OCI-LY7 (cell line): ENCODE measurements at regions not wholly inside any gene's neighbourhood (a gene's known extent, or its start where the extent isn't known, plus 50 kb on each side); places are given as distances from the start of the nearest gene placed in this dataset.
"Not testable (repeated sequence)": the region's sequence is repeated elsewhere in the genome, so short reads cannot be mapped to it uniquely, and the experiment has no call there.

Experiments
- BruUV-seq: library from RNA; stranded (reverse); fragments of 400-500 nt; replicated peaks from 2 replicates; lab custom pipeline; 2021; lab: Mats Ljungman, UMichigan
- CTCF ChIA-PET: fragments of 300-600 bp; sonication (Branson Sonifier 250); formaldehyde crosslinking; loops from one replicate; lab custom pipeline; 2022; ENCODE audit warnings: antibody characterized with exemption; ENCODE audit not compliant: unreplicated experiment; lab: Charles Lee
- POLR2A ChIA-PET: fragments of 300-600 bp; sonication (Branson Sonifier 250); formaldehyde crosslinking; loops from one replicate; lab custom pipeline; 2022; ENCODE audit warnings: antibody characterized with exemption; lab: Charles Lee
- DNase-seq: peaks from one replicate; pipeline ENCODE4 v3.0.0-alpha.2; 2015; ENCODE audit warnings: low spot score
- H2AFZ ChIP-seq: fragments of 200-600 bp; sonication (generic), shearing (Covaris generic); 2 replicates; pipeline ENCODE4 v1.6.1; 2014; ENCODE audit warnings: mild to moderate bottlenecking, antibody characterized with exemption, low read length, moderate library complexity
- H3K27ac ChIP-seq: fragments of 200-600 bp; sonication (generic); 2 replicates; pipeline ENCODE4 v1.5.1; 2014; ENCODE audit warnings: mixed run types, low read depth, mild to moderate bottlenecking, moderate library complexity, low read length, inconsistent platforms; ENCODE audit not compliant: poor library complexity, severe bottlenecking
- H3K36me3 ChIP-seq: fragments of 200-600 bp; sonication (generic); 2 replicates; pipeline ENCODE4 v1.6.1; 2014; ENCODE audit warnings: mild to moderate bottlenecking, antibody characterized with exemption, low read length, moderate library complexity, mixed read lengths; ENCODE audit not compliant: insufficient read depth
- H3K4me1 ChIP-seq: fragments of 200-600 bp; sonication (generic); 2 replicates; pipeline ENCODE4 v1.5.1; 2014; ENCODE audit warnings: mild to moderate bottlenecking, low read length; ENCODE audit not compliant: insufficient read depth, poor library complexity, severe bottlenecking
- H3K4me2 ChIP-seq: fragments of 200-600 bp; sonication (generic); 2 replicates; pipeline ENCODE4 v1.6.1; 2014; ENCODE audit warnings: mild to moderate bottlenecking, low read length
- H3K4me3 ChIP-seq: fragments of 200-600 bp; sonication (generic); 2 replicates; pipeline ENCODE4 v1.5.1; 2014; ENCODE audit warnings: mild to moderate bottlenecking, low read depth, low read length; ENCODE audit not compliant: poor library complexity, severe bottlenecking
- H3K79me2 ChIP-seq: fragments of 200-600 bp; sonication (generic); 2 replicates; pipeline ENCODE4 v1.6.1; 2016; ENCODE audit warnings: low read depth, mild to moderate bottlenecking, low read length, moderate library complexity, mixed read lengths; ENCODE audit not compliant: insufficient read depth
- H3K9me2 ChIP-seq: fragments of 200-600 bp; sonication (generic); 2 replicates; pipeline ENCODE4 v1.6.1; 2016; ENCODE audit warnings: mild to moderate bottlenecking, low read length, mixed read lengths; ENCODE audit not compliant: insufficient read depth
- H3K9me3 ChIP-seq: fragments of 200-600 bp; sonication (generic); 2 replicates; pipeline ENCODE4 v1.6.1; 2014; ENCODE audit warnings: mild to moderate bottlenecking, mixed run types, low read length, mixed read lengths
- H4K20me1 ChIP-seq: fragments of 200-600 bp; sonication (generic); 2 replicates; pipeline ENCODE4 v1.6.1; 2014; ENCODE audit warnings: mild to moderate bottlenecking, antibody characterized with exemption, low read length, moderate library complexity, mixed read lengths; ENCODE audit not compliant: insufficient read depth
- CTCF ChIP-seq: fragments of 200-600 bp; sonication (generic); conservative IDR thresholded peaks from 2 replicates; pipeline ENCODE4 v1.5.1; 2014; ENCODE audit warnings: mild to moderate bottlenecking, antibody characterized with exemption, low read length, moderate library complexity, mixed read lengths
- EZH2phosphoT487 ChIP-seq: fragments of 200-600 bp; sonication (generic); IDR thresholded peaks from 2 replicates; pipeline ENCODE4 v1.6.1; 2018; ENCODE audit warnings: low read depth, borderline replicate concordance, mild to moderate bottlenecking, mixed run types, antibody characterized with exemption, low read length, moderate library complexity, mixed read lengths
- intact Hi-C: fragments of 100-400 bp; cut with micrococcal nuclease; formaldehyde crosslinking; loops from one replicate; pipeline ENCODE4 v1.10.0; 2022; ENCODE audit not compliant: unreplicated experiment

- no peaks in the 10 kb centered on the region for H3K4me1 ChIP-seq
- no peaks in the 10 kb centered on the region for H3K36me3 ChIP-seq
- TF ChIP-seq EZH2phosphoT487 (no peak), CTCF (no peak)
- no peaks in the 10 kb centered on the region for H4K20me1 ChIP-seq
- BruUV-seq: no TSS peak
- H3K4me2 ChIP-seq: no peak overlapping the region
- H3K9me3 ChIP-seq: no peaks in the 10 kb centered on the region
- no peak overlapping the region for H3K4me3 ChIP-seq
- no peak overlapping the region for H3K27ac ChIP-seq
- H3K79me2 ChIP-seq: no peaks in the 10 kb centered on the region
- POLR2A ChIA-PET: interaction anchor here (0.6 kb wide), 1 partner anchor 99 kb away, joined by 6 read pairs; no protein-coding TSS in a partner anchor
- no peaks in the 10 kb centered on the region for H3K9me2 ChIP-seq
- CTCF ChIA-PET: no interaction called here
- H2AFZ ChIP-seq: no peak overlapping the region
- no peak for DNase-seq
- intact Hi-C loops: no loop called here
Measured at GRCh38 chr6:20269181-20269580, 56.9 kb upstream of the MBOAT1 start.

DNA sequence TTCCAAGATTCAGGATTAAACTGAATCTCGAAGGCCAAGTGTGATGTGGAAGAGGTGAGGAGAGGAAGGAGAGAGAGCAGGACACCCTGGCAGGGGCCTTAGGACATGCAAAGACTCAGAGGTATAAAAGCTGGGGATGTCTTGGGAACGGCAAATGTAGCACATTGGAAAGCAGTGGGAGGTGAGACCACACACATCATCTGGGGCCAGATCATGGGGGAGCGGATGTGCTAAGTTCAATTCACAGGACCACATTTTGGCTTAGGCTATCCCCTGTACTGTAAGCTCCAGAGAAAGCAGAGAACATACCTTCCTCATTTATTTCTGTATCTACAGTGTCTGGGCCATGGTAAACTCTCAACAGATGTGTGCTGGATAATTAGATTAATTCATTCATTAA, 59.5 kb upstream of the MBOAT1 start:
- no peak for DNase-seq
- TF ChIP-seq CTCF: no peak
- no peak for TF ChIP-seq EZH2phosphoT487
- H3K4me3 ChIP-seq: no peak overlapping the region
- intact Hi-C loops: no loop called here
- H3K79me2 ChIP-seq: no peaks in the 10 kb centered on the region
- CTCF ChIA-PET: no interaction called here
- no TSS peak for BruUV-seq
- no peaks in the 10 kb centered on the region for H3K4me1 ChIP-seq
- no peak overlapping the region for H3K4me2 ChIP-seq
- no peaks in the 10 kb centered on the region for H3K9me2 ChIP-seq
- no peaks in the 10 kb centered on the region for H3K36me3 ChIP-seq
- H2AFZ ChIP-seq: no peak overlapping the region
- H4K20me1 ChIP-seq: no peaks in the 10 kb centered on the region
- no peak overlapping the region for H3K27ac ChIP-seq
- POLR2A ChIA-PET: interaction anchor here (1.1 kb wide), 1 partner anchor 103 kb away, joined by 3 read pairs; no protein-coding TSS in a partner anchor
- H3K9me3 ChIP-seq: no peaks in the 10 kb centered on the region

DNA sequence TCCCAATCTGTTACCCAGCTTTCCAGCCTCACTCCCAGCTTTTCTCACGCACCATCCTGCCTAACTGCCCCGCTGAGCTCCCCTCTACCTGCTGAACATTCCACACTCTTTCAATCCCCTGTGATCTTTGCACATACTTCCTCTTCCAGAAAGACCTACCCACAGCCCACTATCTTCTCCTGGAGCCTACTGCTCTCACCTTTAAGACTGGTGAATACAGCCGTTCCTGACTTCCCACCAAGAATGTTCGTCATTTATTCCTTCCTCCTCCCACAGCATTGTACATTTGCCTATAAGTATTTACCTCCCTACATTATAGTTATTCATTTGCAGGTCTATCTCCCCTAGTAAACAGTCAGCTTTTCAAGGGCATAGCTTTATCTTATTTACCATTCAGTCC, 61.9 kb upstream of the MBOAT1 start:
- Histone ChIP-seq H3K4me1 (no peaks in the 10 kb centered on the region), H2AFZ (no peak overlapping the region), H3K9me3 (no peaks in the 10 kb centered on the region), H3K27ac (no peak overlapping the region), H3K4me2 (no peak overlapping the region), H3K36me3 (no peaks in the 10 kb centered on the region), H4K20me1 (no peaks in the 10 kb centered on the region), H3K4me3 (no peak overlapping the region), H3K9me2 (no peaks in the 10 kb centered on the region), H3K79me2 (no peaks in the 10 kb centered on the region)
- POLR2A ChIA-PET: interaction anchor here (1.0 kb wide), 1 partner anchor 260 kb away, joined by 4 read pairs; no protein-coding TSS in a partner anchor
- no TSS peak for BruUV-seq
- no peak for TF ChIP-seq EZH2phosphoT487
- no peak for TF ChIP-seq CTCF
- CTCF ChIA-PET: no interaction called here
- DNase-seq: no peak
- intact Hi-C loops: no loop called here

DNA sequence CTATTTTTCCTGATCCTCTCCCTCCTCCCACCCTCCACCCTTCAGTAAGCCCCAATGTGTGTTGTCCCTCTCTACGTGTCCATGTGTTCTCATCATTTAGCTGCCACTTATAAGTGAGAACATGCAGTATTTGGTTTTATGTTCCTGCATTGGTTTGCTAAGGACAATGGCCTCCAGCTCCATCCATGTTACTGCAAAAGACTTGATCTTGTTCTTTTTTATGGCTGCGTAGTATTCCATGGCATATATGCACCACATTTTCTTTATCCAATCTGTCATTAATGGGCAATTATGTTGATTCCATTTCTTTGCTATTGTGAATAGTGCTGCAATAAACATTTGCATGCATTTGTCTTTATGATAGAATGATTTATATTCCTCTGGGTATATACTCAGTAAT, 63.6 kb upstream of the MBOAT1 start:
- CTCF ChIA-PET: not testable (repeated sequence)

More for the DNA sequence above, 63.6 kb upstream of the MBOAT1 start:
- H3K79me2 ChIP-seq, intact Hi-C loops, H3K9me3 ChIP-seq, H4K20me1 ChIP-seq, BruUV-seq, H3K4me1 ChIP-seq, H3K36me3 ChIP-seq, H3K9me2 ChIP-seq, H3K4me2 ChIP-seq, H3K4me3 ChIP-seq, H2AFZ ChIP-seq, H3K27ac ChIP-seq, DNase-seq: not testable (repeated sequence)
- POLR2A ChIA-PET: interaction anchor here (0.6 to 0.8 kb wide), 2 partner anchors 129 to 255 kb away, joined by 4 read pairs; no protein-coding TSS in a partner anchor
